ENCODE measurements at regions not wholly inside any gene's neighbourhood (a gene's known extent, or its start where the extent isn't known, plus 50 kb on each side); places are given as distances from the start of the nearest gene placed in this dataset.
A peak's percentile ranks its signal among the peaks of the same experiment; 100 is the strongest.
"Not testable (repeated sequence)": the region's sequence is repeated elsewhere in the genome, so short reads cannot be mapped to it uniquely, and the experiment has no call there.

- ATAC-seq (replicated peaks in 1 of 2) = no peak
- Mint-ChIP-seq H3K4me1 (ENCODE audit: low read depth) (no peaks in the 10 kb centered on the region), H3K9me3 (peaks cover 3% of the 10 kb centered on the region in 2 donors), H3K27ac (no peak overlapping the region), H3K4me3 (no peak overlapping the region), H3K27me3 (ENCODE audit: low read depth) (no peaks in the 10 kb centered on the region), H3K36me3 (ENCODE audit: insufficient read depth in 2 of 2) (no peaks in the 10 kb centered on the region)
- DNase-seq = no peak
Observed at GRCh38 chr2:187768995-187769394, 214.8 kb upstream of the TFPI start.

DNA sequence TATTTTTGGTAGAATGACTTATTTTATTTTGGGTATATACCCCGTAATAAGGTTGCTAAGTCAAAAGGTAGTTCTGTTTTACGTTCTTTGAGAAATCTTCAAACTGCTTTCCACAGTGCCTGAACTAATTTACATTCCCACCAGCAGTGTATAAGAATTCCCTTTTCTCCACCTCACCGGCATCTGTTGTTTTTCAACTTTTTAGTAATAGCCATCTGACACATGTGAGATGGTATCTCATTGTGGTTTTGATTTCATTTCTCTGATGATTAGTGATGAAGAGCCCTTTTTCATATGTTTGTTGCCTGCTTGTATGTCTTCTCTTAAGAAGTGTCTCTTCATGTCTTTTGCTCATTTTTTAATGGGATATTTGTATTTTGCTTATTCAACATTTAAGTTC lies 215.2 kb upstream of the TFPI start:
- Mint-ChIP-seq H3K27ac (no peak overlapping the region), H3K4me3 (no peak overlapping the region), H3K4me1 (ENCODE audit: low read depth) (peaks cover 4% of the 10 kb centered on the region), H3K9me3 (peaks cover 3% of the 10 kb centered on the region in 2 donors), H3K27me3 (ENCODE audit: low read depth) (no peaks in the 10 kb centered on the region), H3K36me3 (ENCODE audit: insufficient read depth in 2 of 2) (no peaks in the 10 kb centered on the region)
- ATAC-seq (replicated peaks in 1 of 2) (no peak), DNase-seq (no peak)

DNA sequence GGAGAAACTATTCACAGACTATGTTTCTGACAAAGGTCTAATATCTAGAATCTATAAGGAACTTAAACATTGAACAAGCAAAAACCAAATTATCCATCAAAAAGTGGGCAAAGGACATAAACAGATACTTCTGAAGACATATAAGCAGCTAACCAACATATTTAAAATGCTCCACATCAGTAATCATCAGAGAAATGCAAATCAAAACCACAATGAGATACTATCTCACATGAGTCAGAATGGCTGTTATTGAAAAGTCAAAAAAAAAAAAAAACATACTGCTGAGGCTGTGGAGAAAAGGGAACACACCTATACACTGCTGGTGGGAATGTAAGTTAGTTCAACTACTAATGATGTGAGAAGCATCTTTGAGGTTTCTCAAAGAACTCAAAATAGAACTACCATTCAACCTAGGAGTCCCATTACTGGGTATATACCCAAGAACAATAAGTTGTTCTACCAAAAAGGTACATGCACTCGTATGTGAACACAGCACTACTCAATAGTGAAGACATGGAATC lies 220.4 kb upstream of the TFPI start:
- ATAC-seq (replicated peaks in 1 of 2) (peak in 1 of 2 donors; percentile 29), DNase-seq (no peak)
- peaks cover 7% of the 10 kb centered on the region for H3K4me1 Mint-ChIP-seq (ENCODE audit: low read depth)
- no peaks in the 10 kb centered on the region for H3K36me3 Mint-ChIP-seq (ENCODE audit: insufficient read depth in 2 of 2)
- no peak overlapping the region for H3K27ac Mint-ChIP-seq
- H3K27me3 Mint-ChIP-seq (ENCODE audit: low read depth) = no peaks in the 10 kb centered on the region
- H3K4me3 Mint-ChIP-seq = no peak overlapping the region
- peaks cover 3% of the 10 kb centered on the region in 2 donors for H3K9me3 Mint-ChIP-seq

DNA sequence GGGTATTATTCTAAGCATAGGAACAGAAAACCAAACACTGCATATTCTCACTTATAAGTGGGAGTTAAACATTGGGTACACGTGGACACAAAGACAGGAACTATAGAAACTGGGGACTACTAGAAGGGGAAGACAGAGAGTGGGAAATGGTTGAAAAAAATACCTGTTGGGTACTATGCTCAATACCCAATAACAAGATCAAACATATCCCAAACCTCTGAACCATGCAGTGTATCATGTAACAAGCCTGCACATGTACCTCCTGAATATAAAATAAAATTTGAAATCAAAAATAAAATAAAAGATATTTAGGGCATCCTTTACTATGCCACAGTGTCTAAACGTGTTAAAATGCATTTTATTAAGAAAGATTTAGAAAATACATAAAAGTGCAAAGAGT lies 221.0 kb upstream of the TFPI start:
- DNase-seq (no peak), ATAC-seq (replicated peaks in 1 of 2) (no peak)
- no peak overlapping the region for H3K27ac Mint-ChIP-seq
- H3K9me3 Mint-ChIP-seq = peaks cover 3% of the 10 kb centered on the region in 2 donors
- H3K4me1 Mint-ChIP-seq (ENCODE audit: low read depth) = peaks cover 7% of the 10 kb centered on the region
- no peaks in the 10 kb centered on the region for H3K36me3 Mint-ChIP-seq (ENCODE audit: insufficient read depth in 2 of 2)
- no peaks in the 10 kb centered on the region for H3K27me3 Mint-ChIP-seq (ENCODE audit: low read depth)
- H3K4me3 Mint-ChIP-seq = no peak overlapping the region

DNA sequence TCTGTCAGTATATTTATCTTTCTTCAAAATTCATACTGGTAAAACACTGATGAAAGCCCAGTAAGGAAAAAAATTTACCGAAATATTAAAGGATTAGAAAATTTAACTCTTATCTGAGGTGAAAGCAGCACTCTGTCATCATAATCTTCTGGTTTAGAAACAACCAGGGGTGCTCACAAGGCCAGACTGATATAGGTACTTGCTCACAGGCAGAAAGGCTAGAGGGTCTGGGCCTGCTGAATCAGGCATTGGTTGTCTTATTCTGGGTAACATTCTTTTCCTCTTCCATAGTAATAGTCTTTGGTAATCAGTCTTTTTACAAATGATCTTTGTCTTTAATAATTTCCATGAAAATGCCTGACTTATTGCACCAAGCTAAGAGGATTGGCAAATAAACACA lies 221.4 kb upstream of the TFPI start:
- no peaks in the 10 kb centered on the region for H3K27me3 Mint-ChIP-seq (ENCODE audit: low read depth)
- H3K36me3 Mint-ChIP-seq (ENCODE audit: insufficient read depth in 2 of 2) = no peaks in the 10 kb centered on the region
- H3K27ac Mint-ChIP-seq = no peak overlapping the region

DNA sequence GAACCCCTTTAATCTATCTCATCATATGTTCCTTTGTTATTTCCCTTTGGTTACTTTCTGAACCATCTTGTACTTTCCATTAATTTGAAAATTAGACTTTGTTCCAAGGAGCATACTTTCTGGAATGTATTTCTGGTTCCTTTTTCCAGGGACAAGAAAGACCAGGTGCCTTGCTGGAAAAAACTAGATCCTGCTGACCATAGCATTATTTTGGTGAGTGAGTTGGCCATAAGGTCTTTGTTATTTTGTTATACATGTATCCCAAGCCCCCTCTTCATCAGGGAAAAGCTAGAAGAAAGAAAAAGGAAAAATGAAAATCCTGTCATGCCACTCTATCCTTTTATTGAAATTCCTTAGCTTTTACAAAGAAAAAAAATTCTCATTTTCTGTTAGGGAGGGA lies 228.1 kb upstream of the TFPI start:
- H3K27me3 Mint-ChIP-seq (ENCODE audit: low read depth) = no peaks in the 10 kb centered on the region
- no peak for ATAC-seq (replicated peaks in 1 of 2)
- peaks cover 0 to 6% of the 10 kb centered on the region in 2 donors for H3K9me3 Mint-ChIP-seq
- no peaks in the 10 kb centered on the region for H3K4me1 Mint-ChIP-seq (ENCODE audit: low read depth)
- H3K27ac Mint-ChIP-seq = no peak overlapping the region
- H3K36me3 Mint-ChIP-seq (ENCODE audit: insufficient read depth in 2 of 2) = no peaks in the 10 kb centered on the region
- no peak for DNase-seq
- no peak overlapping the region for H3K4me3 Mint-ChIP-seq

More for the DNA sequence above, 221.4 kb upstream of the TFPI start:
- Mint-ChIP-seq H3K9me3 (peaks cover 3% of the 10 kb centered on the region in 2 donors), H3K4me1 (ENCODE audit: low read depth) (peaks cover 7% of the 10 kb centered on the region), H3K4me3 (no peak overlapping the region)
- ATAC-seq (replicated peaks in 1 of 2) (no peak), DNase-seq (no peak)

- H3K4me1 Mint-ChIP-seq (ENCODE audit: low read depth) = no peaks in the 10 kb centered on the region
- no peaks in the 10 kb centered on the region for H3K36me3 Mint-ChIP-seq (ENCODE audit: insufficient read depth in 2 of 2)
- no peak overlapping the region for H3K4me3 Mint-ChIP-seq
- peaks cover 0 to 6% of the 10 kb centered on the region in 2 donors for H3K9me3 Mint-ChIP-seq
- no peak for ATAC-seq (replicated peaks in 1 of 2)
- no peak for DNase-seq
- H3K27ac Mint-ChIP-seq = no peak overlapping the region
- H3K27me3 Mint-ChIP-seq (ENCODE audit: low read depth) = no peaks in the 10 kb centered on the region
Observed at GRCh38 chr2:187783446-187783845, 229.2 kb upstream of the TFPI start.

DNA sequence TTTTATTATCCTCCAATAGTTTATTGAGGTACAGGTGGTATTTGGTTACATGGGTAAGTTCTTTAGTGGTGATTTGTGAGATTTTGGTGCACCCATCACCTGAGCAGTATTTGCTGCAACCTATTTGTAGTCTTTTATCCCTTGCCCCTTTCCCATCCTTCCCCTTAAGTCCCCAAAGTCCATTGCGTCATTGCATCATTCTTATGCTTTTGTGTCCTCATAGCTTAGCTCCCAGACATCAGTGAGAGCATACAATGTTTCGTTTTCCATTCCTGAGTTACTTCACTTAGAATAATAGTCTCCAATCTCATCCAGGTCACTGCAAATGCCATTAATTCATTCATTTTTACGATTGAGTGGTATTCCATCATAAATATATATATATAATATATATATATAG lies 229.9 kb upstream of the TFPI start:
- not testable (repeated sequence) for H3K4me3 Mint-ChIP-seq; H3K4me1 Mint-ChIP-seq (ENCODE audit: low read depth); H3K27ac Mint-ChIP-seq; DNase-seq; ATAC-seq (replicated peaks in 1 of 2); H3K9me3 Mint-ChIP-seq; H3K36me3 Mint-ChIP-seq (ENCODE audit: insufficient read depth in 2 of 2); H3K27me3 Mint-ChIP-seq (ENCODE audit: low read depth)

DNA sequence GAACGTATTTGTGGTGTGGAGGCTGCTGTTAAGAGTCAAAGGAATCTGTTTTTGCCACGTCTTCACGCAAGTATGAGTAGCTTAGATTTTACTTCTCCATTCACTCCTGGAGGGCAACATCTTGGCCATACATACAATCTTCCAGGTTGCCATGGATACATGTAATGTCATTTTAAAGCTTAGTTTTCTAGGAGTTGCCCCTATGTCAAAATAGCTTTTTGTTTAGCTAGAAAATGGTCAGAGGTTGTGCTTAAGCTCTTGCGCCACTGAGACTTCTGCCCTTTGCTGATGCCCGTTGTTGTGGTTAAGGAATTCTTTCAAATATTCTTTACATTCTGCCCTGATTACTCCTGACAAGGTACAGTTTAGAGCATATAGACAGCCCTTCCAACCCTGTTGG lies 245.4 kb upstream of the TFPI start:
- H3K9me3 Mint-ChIP-seq = peaks cover 4 to 7% of the 10 kb centered on the region in 2 donors
- DNase-seq = no peak

DNA sequence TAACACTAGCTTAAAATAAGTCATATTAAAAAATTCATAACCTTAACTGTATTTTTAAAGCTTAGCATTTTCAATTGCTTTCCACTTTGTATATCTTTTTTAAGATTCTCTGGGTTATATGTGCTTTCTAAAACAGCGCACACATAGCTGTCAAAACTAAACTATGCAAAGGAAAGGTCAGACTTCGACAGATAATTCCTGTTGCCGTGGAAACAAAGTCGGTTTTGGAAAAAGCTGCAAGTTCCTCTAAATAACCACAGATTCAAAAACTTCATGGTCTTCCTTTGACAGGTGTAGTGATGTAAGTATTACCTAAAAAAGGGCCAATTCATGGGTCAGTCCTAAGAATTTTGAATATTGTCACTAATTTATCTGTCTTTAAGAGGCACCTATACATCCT lies 249.6 kb upstream of the TFPI start:
- H3K4me1 Mint-ChIP-seq (ENCODE audit: low read depth) = no peaks in the 10 kb centered on the region
- H3K9me3 Mint-ChIP-seq = peaks cover 5 to 11% of the 10 kb centered on the region in 2 donors
- no peak overlapping the region for H3K4me3 Mint-ChIP-seq
- no peak overlapping the region for H3K27ac Mint-ChIP-seq
- ATAC-seq (replicated peaks in 1 of 2) (no peak), DNase-seq (no peak)
- H3K36me3 Mint-ChIP-seq (ENCODE audit: insufficient read depth in 2 of 2) = no peaks in the 10 kb centered on the region
- H3K27me3 Mint-ChIP-seq (ENCODE audit: low read depth) = no peaks in the 10 kb centered on the region

More for the DNA sequence above, 245.4 kb upstream of the TFPI start:
- Mint-ChIP-seq H3K36me3 (ENCODE audit: insufficient read depth in 2 of 2) (no peaks in the 10 kb centered on the region), H3K27ac (no peak overlapping the region), H3K4me3 (no peak overlapping the region), H3K27me3 (ENCODE audit: low read depth) (no peaks in the 10 kb centered on the region), H3K4me1 (ENCODE audit: low read depth) (no peaks in the 10 kb centered on the region)
- no peak for ATAC-seq (replicated peaks in 1 of 2)

- DNase-seq (no peak), ATAC-seq (replicated peaks in 1 of 2) (no peak)
- Mint-ChIP-seq H3K4me1 (ENCODE audit: low read depth) (no peaks in the 10 kb centered on the region), H3K27ac (no peak overlapping the region), H3K4me3 (no peak overlapping the region), H3K9me3 (peaks cover 3 to 7% of the 10 kb centered on the region in 2 donors), H3K36me3 (ENCODE audit: insufficient read depth in 2 of 2) (no peaks in the 10 kb centered on the region), H3K27me3 (ENCODE audit: low read depth) (no peaks in the 10 kb centered on the region)
Observed at GRCh38 chr2:187815113-187815512, 260.9 kb upstream of the TFPI start.

- Mint-ChIP-seq H3K4me3 (no peak overlapping the region), H3K27me3 (ENCODE audit: low read depth) (no peaks in the 10 kb centered on the region), H3K9me3 (peaks cover 2 to 5% of the 10 kb centered on the region in 2 donors), H3K36me3 (ENCODE audit: insufficient read depth in 2 of 2) (no peaks in the 10 kb centered on the region), H3K27ac (no peak overlapping the region), H3K4me1 (ENCODE audit: low read depth) (no peaks in the 10 kb centered on the region)
- ATAC-seq (replicated peaks in 1 of 2) (no peak), DNase-seq (no peak)
Observed at GRCh38 chr2:187819624-187820023, 265.4 kb upstream of the TFPI start.

DNA sequence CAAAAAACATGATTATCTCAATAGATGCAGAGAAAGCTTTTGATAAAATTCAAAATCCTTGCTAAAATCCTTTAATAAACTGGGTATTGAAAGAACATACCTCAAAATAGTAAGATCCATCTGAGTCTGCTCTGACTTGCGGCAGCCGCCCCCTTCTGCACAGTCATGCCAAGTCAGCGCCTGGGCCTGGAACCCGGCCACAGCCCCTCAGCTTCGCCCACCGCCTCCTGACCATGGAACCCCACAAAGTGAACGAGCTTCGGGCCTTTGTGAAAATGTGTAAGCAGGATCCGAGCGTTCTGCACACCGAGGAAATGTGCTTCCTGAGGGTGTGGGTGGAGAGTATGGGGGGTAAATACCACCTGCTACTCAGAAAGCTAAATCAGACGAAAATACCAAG lies 270.9 kb upstream of the TFPI start:
- no peaks in the 10 kb centered on the region for H3K4me1 Mint-ChIP-seq (ENCODE audit: low read depth)
- DNase-seq (no peak), ATAC-seq (replicated peaks in 1 of 2) (no peak)
- H3K27me3 Mint-ChIP-seq (ENCODE audit: low read depth) = no peaks in the 10 kb centered on the region
- H3K9me3 Mint-ChIP-seq = peaks cover 2 to 5% of the 10 kb centered on the region in 2 donors
- H3K4me3 Mint-ChIP-seq = no peak overlapping the region
- no peak overlapping the region for H3K27ac Mint-ChIP-seq
- H3K36me3 Mint-ChIP-seq (ENCODE audit: insufficient read depth in 2 of 2) = no peaks in the 10 kb centered on the region

DNA sequence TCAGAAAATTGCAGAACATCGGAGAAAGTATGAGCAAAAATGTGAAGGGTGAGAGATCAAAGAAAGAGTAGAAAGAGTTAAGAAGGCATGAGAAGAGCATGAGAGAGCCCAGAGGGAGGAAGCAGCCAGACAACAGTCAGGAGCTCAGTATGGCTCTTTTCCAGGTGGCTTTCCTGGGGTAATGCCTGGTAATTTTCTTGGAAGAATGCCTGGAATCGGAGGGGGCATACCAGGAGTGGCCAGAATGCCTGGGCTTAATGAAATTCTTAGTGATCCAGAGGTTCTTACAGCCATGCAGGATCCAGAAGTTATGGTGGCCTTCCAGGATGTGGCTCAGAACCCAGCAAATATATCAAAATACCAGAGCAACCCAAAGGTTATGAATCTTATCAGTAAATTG lies 271.8 kb upstream of the TFPI start:
- H3K36me3 Mint-ChIP-seq (ENCODE audit: insufficient read depth in 2 of 2) = no peaks in the 10 kb centered on the region
- H3K27ac Mint-ChIP-seq = no peak overlapping the region
- H3K27me3 Mint-ChIP-seq (ENCODE audit: low read depth) = no peaks in the 10 kb centered on the region
- peaks cover 2 to 5% of the 10 kb centered on the region in 2 donors for H3K9me3 Mint-ChIP-seq
- no peak for ATAC-seq (replicated peaks in 1 of 2)
- DNase-seq = no peak
- no peak overlapping the region for H3K4me3 Mint-ChIP-seq
- H3K4me1 Mint-ChIP-seq (ENCODE audit: low read depth) = no peaks in the 10 kb centered on the region
